ENCODE measurements at regions not wholly inside any gene's neighbourhood (a gene's known extent, or its start where the extent isn't known, plus 50 kb on each side); places are given as distances from the start of the nearest gene placed in this dataset.

- DNase-seq = no peak
Observed at GRCh38 chr1:29549001-29549400, 312.7 kb downstream of the PTPRU start.

GRCh38 chr1:29548091-29548490 lies 311.8 kb downstream of the PTPRU start:
- no peak for DNase-seq

- DNase-seq = no peak
Observed at GRCh38 chr1:29547300-29547699, 311.0 kb downstream of the PTPRU start.

- no peak for DNase-seq
Observed at GRCh38 chr1:29546496-29546895, 310.2 kb downstream of the PTPRU start.

- DNase-seq = no peak
Observed at GRCh38 chr1:29544406-29544805, 308.1 kb downstream of the PTPRU start.

GRCh38 chr1:29543586-29543985 lies 307.3 kb downstream of the PTPRU start:
- no peak for DNase-seq

- no peak for DNase-seq
Observed at GRCh38 chr1:29542548-29542947, 306.2 kb downstream of the PTPRU start.

GRCh38 chr1:29541631-29542030 lies 305.3 kb downstream of the PTPRU start:
- DNase-seq = no peak

- no peak for DNase-seq
Observed at GRCh38 chr1:29540801-29541357, 304.6 kb downstream of the PTPRU start.

- DNase-seq = no peak
Observed at GRCh38 chr1:29539971-29540370, 303.6 kb downstream of the PTPRU start.

GRCh38 chr1:29538586-29538985 lies 302.3 kb downstream of the PTPRU start:
- DNase-seq = no peak

- no peak for DNase-seq
Observed at GRCh38 chr1:29532751-29533150, 296.4 kb downstream of the PTPRU start.

- no peak for DNase-seq
Observed at GRCh38 chr1:29532285-29532684, 296.0 kb downstream of the PTPRU start.

GRCh38 chr1:29531596-29531995 lies 295.3 kb downstream of the PTPRU start:
- DNase-seq = no peak

- DNase-seq = no peak
Observed at GRCh38 chr1:29529677-29530278, 293.5 kb downstream of the PTPRU start.

GRCh38 chr1:29527314-29528004 lies 291.1 kb downstream of the PTPRU start:
- no peak for DNase-seq

- DNase-seq = no peak
Observed at GRCh38 chr1:29525941-29526340, 289.6 kb downstream of the PTPRU start.

- no peak for DNase-seq
Observed at GRCh38 chr1:29524285-29525065, 288.2 kb downstream of the PTPRU start.

- no peak for DNase-seq
Observed at GRCh38 chr1:29523576-29523975, 287.3 kb downstream of the PTPRU start.

- DNase-seq = no peak
Observed at GRCh38 chr1:29523136-29523535, 286.8 kb downstream of the PTPRU start.

- no peak for DNase-seq
Observed at GRCh38 chr1:29521811-29522580, 285.7 kb downstream of the PTPRU start.

GRCh38 chr1:29521438-29521715 lies 285.1 kb downstream of the PTPRU start:
- DNase-seq = no peak

All from fibroblast of skin of right quadriceps (primary cell).